Fibroblast of the aortic adventitia (primary cell): ENCODE measurements at regions not wholly inside any gene's neighbourhood (a gene's known extent, or its start where the extent isn't known, plus 50 kb on each side); places are given as distances from the start of the nearest gene placed in this dataset.

Experiments
- DNase-seq: peaks from one replicate; pipeline ENCODE4 v3.0.0-alpha.2; 2010; ENCODE audit warnings: low read depth
- H3K4me3 ChIP-seq: 2 replicates; pipeline ENCODE4 v1.5.1; 2011; ENCODE audit warnings: low read depth, mild to moderate bottlenecking, control low read depth, low read length, moderate library complexity
- TF ChIP-seq, protein P1 (sequence below): IDR thresholded peaks from 2 replicates; pipeline ENCODE4 v1.5.1; 2011; ENCODE audit warnings: mild to moderate bottlenecking, low read length, control low read depth, inconsistent platforms; ENCODE audit not compliant: insufficient read depth

DNA sequence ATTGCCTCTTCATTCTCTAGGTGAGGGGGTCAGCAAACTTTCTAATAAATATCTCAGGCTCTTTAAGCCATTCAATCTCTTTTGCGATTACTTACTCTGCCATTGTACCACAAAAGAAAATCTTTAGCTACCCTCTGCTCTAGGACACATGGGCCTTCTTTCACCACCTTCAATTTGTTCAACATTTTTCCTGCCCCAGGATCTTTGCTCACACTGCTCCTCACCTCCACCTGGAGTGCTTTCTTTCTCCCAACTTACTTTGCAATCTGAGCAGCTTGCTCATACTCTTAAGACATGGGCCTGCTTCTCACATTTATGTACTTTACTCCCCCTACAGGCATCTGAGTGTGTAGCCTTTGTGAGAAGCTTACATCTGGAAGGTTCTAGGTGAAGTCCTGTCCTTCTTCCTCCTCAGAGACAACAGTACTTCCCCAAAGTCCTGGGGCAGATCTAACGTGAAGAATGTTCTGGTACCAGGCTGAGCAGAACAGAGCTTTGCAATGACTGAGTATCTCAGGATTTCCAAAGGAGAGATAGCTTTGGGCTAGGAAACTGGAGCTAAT lies 55.0 kb upstream of the PRDM5 start:
- TF ChIP-seq, protein P1, sequence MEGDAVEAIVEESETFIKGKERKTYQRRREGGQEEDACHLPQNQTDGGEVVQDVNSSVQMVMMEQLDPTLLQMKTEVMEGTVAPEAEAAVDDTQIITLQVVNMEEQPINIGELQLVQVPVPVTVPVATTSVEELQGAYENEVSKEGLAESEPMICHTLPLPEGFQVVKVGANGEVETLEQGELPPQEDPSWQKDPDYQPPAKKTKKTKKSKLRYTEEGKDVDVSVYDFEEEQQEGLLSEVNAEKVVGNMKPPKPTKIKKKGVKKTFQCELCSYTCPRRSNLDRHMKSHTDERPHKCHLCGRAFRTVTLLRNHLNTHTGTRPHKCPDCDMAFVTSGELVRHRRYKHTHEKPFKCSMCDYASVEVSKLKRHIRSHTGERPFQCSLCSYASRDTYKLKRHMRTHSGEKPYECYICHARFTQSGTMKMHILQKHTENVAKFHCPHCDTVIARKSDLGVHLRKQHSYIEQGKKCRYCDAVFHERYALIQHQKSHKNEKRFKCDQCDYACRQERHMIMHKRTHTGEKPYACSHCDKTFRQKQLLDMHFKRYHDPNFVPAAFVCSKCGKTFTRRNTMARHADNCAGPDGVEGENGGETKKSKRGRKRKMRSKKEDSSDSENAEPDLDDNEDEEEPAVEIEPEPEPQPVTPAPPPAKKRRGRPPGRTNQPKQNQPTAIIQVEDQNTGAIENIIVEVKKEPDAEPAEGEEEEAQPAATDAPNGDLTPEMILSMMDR: peak; percentile 85
- DNase-seq: peak; percentile 78
- no peak overlapping the region for H3K4me3 ChIP-seq

DNA sequence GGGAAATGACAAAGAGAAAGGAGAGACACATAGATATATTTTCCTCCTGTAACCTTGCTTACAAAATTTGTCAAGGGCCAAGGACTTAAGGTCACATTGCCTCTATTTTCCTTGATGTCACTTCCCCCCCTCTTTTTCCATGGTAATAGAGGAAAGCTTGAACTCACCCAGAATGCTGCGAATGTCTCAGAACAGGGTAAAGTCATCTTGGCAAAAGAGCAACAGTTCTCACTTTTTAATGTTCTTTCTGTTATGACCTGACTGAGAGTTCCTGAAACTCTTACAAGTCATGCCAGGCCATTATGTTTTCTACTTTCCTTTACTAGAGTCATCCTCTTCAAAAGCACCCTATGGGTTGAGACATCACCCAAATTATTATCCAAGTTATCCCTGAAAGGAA lies 50.7 kb upstream of the PRDM5 start:
- TF ChIP-seq, protein P1: no peak
- no peak for DNase-seq
- no peak overlapping the region for H3K4me3 ChIP-seq
